Activated CD4-positive, alpha-beta T cell treated with anti-CD3 and anti-CD28 coated beads for 24 hours (primary cell): ENCODE measurements at regions not wholly inside any gene's neighbourhood (a gene's known extent, or its start where the extent isn't known, plus 50 kb on each side); places are given as distances from the start of the nearest gene placed in this dataset.

Experiments used
- DNase-seq, 2 donors: peaks; one replicate each; pipeline ENCODE4 v3.0.0-alpha.2; 2020; ENCODE audit warnings: low read depth in 2 of 2

GRCh38 chr12:90257927-90258624, 549.4 kb upstream of the ATP2B1 start:
- DNase-seq: no peak

DNA sequence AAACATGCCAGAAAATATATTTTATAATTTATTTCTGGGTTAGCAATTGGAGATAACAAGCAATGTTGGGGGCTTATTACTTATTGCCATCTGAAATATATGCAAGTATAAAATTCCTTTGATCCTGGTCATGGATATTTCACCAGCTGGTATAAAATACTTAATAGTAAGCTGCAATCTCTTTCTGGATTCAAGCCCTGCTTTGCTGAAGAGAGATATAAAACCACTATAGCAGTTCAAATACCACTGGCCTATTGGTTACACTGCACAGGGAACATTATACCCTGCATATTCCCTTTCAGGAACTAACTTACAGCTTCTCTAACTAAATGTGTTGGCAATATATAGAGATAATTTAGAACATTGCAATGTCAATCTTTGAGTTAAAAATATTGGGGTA, 546.2 kb upstream of the ATP2B1 start:
- no peak for DNase-seq

DNA sequence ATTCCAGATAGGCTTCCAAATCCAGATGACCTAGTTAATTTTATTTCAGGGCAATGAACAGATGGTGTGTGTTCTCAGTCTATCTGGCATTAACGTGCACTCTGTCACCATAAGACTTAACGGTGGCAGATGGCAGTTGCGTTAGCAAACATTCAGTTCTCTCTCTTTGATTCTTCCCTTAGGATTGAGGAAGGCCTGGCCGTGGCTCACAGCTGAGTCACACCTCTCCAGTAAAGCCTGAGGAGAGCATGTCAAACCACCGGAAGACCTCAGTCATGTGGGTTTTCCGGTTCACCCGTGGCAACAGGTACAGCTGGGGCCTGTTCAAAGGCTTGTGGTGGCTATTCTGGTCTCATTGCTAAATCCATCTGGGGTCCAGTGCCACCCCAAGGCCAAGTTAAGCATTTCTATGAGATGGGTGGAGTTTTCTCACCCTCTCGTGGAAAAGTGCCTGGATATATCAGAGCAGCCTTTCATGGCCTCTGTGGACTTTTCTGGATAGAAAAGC, 545.1 kb upstream of the ATP2B1 start:
- peak in 1 of 2 donors; percentile 6 for DNase-seq

GRCh38 chr12:90253136-90253535, 544.5 kb upstream of the ATP2B1 start:
- DNase-seq: no peak

- no peak for DNase-seq
These were observed 542.1 kb upstream of the ATP2B1 start for GRCh38 chr12:90250766-90251165.

DNA sequence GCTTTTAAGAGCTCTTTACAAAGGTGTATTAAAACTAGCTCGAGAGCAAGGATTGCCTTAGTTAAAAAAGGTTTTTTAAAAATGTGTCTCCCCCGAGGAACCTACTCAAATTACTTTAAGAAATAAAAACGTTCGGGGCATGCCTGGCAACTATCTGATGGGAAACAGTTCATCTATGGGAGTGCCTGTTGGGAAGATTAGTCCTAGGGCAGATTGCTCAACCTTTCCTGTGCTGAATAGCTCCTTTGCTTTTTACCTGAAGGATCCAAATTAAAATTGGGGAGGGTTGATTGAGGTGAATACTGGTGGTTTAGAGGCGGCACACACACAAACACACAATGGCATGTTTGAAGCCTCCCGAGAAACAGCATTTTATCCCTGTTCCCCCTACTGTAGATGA, 541.4 kb upstream of the ATP2B1 start:
- no peak for DNase-seq

DNA sequence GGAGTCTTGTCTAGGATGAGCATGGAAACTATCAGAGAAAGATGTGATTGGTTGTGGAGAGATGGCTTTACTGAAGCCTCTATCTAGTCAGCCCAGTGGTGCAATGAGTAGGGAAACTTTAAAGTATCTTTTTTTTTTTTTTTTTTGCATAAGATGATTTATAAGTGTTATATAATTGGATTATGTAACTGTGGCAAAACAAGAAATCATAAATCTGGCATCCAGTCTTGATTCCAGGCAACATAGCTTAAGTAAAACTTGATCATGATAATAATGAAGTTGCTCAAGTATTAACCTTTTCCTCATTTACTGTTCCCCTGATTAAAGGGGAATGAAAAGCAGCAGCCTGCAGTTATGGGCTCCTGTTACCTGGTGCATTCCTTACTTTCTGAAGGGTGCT, 538.0 kb upstream of the ATP2B1 start:
- DNase-seq: no peak

GRCh38 chr12:90245391-90245790, 536.8 kb upstream of the ATP2B1 start:
- no peak for DNase-seq

- DNase-seq: no peak
These were observed 535.6 kb upstream of the ATP2B1 start for GRCh38 chr12:90244232-90244631.

DNA sequence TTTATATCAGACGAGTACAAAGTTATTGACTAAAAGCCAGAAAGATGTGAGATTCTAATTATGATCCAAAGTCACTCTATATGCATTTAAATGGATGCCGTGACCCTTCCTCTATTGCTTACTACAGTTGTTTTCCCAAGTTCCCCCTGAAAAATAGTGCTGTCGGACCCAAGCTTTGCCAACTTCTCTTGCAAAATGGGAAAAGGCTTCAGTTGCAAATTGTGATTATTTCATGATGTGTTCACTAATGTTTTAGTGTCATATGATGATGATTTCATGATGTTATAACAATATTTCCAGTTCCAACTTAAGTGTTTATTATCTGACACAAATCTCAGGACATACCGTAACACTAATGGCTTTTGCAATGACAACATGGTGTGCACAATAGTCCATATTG, 534.6 kb upstream of the ATP2B1 start:
- no peak for DNase-seq

- no peak for DNase-seq
These were observed 531.2 kb upstream of the ATP2B1 start for GRCh38 chr12:90239732-90240260.

- DNase-seq: no peak
These were observed 530.1 kb upstream of the ATP2B1 start for GRCh38 chr12:90238663-90239271.

DNA sequence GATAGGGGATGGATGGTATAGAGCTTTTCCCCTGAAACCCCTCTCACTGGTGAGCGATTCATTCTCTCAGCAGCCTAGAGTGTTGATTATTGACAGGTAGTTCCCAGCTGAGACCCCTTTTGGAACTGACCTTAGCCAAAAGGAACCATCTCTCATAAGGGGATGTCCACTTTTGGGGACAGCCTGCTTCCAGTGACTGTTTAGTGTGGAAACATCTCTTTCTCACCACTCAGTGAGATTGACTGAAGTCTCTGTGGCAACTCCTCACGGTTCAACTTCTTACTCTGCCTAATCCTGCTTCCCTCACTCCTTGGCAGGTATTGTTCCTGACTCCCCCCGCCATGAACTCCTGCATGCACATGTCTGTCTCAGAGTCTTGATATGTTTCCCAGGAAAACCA, 529.2 kb upstream of the ATP2B1 start:
- no peak for DNase-seq

DNA sequence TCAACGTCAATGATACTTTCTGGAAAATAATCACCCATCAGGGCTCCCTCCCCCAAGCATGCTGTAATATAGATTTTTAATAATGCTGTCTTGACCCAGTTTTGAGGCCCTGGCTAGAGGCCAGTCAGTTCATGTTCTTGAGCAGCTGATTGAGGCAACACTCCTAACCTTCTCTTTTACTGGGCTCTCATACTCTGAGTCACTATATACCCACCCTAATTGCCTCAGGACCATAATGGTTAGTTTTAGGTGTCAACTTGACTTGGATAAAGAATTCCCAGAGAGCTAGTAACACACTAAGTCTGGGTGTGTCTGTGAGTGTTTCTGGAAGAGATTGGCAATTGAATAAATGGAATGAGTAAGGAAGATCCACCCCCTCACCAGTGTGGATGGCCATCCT, 527.0 kb upstream of the ATP2B1 start:
- no peak for DNase-seq

DNA sequence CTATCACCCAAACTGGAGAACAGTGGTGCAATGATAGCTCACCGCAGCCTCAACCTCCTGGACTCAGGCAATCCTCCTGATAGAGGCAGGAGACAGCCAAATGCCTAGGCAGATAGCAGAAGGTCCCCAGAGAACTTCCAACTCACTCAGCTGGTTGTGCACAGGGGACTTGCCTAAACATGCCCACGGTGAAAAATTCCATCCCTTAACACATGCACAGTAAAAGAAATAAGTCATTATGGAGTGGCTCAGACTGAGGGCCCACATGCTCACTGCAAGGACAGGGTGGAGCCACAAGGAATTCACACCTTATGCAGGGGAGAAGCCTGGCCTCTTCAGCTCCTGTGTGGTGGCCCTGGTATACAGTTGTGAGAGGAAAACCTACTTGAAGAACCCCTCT, 525.8 kb upstream of the ATP2B1 start:
- no peak for DNase-seq

DNA sequence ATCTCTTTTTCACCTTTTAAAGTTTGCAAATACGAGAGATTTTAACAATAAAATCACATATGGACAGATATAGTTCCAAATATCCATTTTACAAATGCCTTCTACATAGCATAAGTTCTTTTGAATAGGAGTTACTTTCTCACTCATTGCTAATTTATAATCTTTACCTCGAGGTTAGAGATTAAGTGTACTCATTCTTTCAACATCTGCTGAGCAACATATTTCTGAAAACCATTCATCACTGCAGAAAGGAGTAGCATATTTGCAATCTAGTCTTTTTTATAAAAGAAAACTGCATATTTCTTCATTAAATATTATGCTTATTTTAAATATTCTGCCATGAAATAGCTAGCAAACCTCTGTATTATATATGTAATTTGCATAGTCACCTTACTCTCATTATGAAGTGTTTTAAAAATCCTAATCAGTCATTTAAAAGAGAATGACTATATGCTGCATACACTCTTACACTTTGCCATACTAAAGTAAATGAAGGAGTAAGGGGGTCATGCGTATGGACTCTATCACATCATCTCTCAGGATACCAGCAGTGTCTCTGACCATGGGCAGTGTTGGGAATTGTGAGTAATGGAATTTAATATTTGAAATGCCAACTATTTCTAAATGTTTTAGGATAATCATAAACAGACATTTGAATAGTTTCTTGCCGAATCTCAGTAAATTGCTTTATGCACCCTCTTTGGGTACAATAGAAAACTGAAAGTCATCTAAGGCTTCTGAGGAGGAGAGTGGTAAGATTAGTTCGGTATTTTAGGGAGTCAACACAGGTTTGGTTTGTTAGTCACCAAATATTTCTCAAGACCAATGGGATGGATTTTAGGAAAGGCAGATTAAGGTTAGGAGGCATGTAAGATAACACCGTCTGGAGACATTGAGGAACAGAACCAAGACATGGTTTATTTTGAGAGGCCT, 524.8 kb upstream of the ATP2B1 start:
- no peak for DNase-seq

DNA sequence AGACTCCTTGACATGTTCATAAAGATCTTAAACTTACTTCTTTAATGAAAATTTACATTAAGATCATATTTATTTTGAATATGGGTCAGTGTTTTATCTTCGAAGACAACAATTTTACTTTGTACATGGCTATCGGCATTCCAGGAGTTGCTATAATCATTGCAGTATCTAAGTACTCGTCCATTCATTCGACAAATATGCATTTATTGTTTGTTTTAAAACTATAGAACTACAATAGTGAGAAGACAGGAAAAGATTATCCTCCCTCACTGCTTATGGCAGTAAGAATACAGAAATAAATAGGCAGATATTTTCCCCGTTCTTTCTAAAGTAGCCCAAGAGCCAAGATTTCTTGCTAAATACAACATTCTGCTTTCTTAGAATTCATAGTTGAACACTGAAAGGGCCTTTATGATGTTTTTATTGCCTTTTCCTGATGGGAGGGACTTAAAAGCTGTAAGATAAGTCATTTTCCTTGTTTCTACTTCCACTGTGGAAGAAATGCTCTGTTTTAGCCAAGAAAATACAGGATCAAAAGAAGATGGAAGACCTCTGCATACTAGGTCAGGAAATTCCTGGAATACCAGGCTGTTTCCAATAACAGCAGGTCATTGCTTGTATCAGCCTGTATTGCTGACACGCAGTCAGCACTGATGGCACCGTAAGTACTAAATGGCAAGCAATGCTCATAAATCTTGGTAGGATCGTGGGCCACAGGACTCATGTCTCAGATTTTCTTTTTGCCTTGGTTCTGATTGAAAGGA, 521.0 kb upstream of the ATP2B1 start:
- no peak for DNase-seq

DNA sequence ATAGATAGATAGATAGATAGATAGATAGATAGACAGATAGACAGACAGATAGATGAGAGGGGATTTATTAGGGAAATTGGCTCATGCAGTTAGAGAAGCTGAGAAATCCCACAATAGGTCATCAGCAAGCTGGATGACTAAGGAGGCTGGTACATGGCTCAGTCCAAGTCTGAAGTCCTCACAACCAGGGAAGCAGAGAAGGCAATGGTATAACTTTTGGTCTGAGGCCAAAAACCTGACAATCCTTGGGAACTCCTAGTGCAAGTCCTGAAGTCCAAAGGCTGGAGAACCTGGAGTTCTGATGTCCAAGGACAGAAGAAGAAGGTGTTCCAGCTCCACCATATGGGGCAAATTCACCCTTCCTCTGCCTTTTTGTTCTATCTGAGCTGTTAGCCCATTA, 517.6 kb upstream of the ATP2B1 start:
- DNase-seq: no peak

DNA sequence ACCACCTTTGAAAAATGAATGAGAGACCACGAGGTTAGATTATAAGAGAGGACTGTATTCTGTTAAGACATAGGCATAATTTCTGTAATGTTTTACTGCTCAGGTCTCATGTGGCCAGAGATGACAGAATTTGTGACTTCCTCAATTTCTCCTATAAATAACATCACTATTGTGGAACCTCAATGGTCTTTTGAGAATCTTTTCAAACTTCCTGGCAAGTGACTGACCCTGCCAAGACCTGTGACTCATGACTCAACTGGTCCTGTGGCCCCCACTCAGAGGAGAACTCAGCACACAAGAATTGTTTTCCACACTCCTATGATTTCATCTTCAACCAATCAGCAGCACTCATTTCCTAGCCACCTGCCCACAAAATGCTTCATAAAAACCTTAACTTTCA, 508.2 kb upstream of the ATP2B1 start:
- DNase-seq: no peak

GRCh38 chr12:90216020-90216552, 507.4 kb upstream of the ATP2B1 start:
- DNase-seq: no peak

- DNase-seq: no peak
These were observed 502.4 kb upstream of the ATP2B1 start for GRCh38 chr12:90211017-90211416.
